Right lobe of liver (tissue), 4 donors: ENCODE measurements at regions not wholly inside any gene's neighbourhood (a gene's known extent, or its start where the extent isn't known, plus 50 kb on each side); places are given as distances from the start of the nearest gene placed in this dataset.
"Not testable (repeated sequence)": the region's sequence is repeated elsewhere in the genome, so short reads cannot be mapped to it uniquely, and the experiment has no call there.

Source experiments
- POLR2A ChIP-seq: fragments of 450-650 bp; IDR thresholded peaks from one replicate; pipeline ENCODE4 v1.6.1; 2017; ENCODE audit warnings: antibody characterized with exemption, mild to moderate bottlenecking
- TF ChIP-seq, protein P1 (sequence below), 4 donors: fragments of 200-600 bp in 3 of 4; fragments of 450-650 bp in 1 of 4; IDR thresholded peaks; one replicate each; pipeline versions ENCODE4 v1.5.1 to v1.8.0; 2016 to 2022; ENCODE audit warnings: antibody characterized with exemption in 4 of 4, mild to moderate bottlenecking in 2 of 4
- donor health status: DM: no; HTN: no; CAD: no.
- donor health status: DM: no; HTN: no; CAD: no.
- donor health status: DM: no; HTN: yes; CAD: no.

DNA sequence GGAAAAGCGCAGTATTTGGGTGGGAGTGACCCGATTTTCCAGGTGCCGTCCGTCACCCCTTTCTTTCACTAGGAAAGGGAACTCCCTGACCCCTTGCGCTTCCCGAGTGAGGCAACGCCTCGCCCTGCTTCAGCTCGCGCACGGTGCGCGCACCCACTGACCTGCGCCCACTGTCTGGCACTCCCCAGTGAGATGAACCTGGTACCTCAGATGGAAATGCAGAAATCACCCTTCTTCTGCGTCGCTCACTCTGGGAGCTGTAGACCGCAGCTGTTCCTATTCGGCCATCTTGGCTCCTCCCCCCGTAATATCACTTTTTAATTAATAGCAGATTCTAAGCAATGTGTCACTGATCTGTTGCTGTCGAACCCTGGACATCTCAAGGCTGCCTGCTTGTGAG is 294.9 kb downstream of the MYCN start:
- TF ChIP-seq POLR2A: not testable (repeated sequence)
- TF ChIP-seq, protein P1, sequence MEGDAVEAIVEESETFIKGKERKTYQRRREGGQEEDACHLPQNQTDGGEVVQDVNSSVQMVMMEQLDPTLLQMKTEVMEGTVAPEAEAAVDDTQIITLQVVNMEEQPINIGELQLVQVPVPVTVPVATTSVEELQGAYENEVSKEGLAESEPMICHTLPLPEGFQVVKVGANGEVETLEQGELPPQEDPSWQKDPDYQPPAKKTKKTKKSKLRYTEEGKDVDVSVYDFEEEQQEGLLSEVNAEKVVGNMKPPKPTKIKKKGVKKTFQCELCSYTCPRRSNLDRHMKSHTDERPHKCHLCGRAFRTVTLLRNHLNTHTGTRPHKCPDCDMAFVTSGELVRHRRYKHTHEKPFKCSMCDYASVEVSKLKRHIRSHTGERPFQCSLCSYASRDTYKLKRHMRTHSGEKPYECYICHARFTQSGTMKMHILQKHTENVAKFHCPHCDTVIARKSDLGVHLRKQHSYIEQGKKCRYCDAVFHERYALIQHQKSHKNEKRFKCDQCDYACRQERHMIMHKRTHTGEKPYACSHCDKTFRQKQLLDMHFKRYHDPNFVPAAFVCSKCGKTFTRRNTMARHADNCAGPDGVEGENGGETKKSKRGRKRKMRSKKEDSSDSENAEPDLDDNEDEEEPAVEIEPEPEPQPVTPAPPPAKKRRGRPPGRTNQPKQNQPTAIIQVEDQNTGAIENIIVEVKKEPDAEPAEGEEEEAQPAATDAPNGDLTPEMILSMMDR (IDR thresholded peaks at IDR 0.05): not testable (repeated sequence)
